ENCODE measurements at regions not wholly inside any gene's neighbourhood (a gene's known extent, or its start where the extent isn't known, plus 50 kb on each side); places are given as distances from the start of the nearest gene placed in this dataset.

GRCh38 chr4:97144199-97144598, 999.1 kb downstream of the STPG2 start:
- TF ChIP-seq CTCF (IDR thresholded peaks at IDR 0.05; ENCODE audit: low read depth, low read length, missing input control) (no peak), RXRA (IDR thresholded peaks at IDR 0.05) (no peak), GABPA (IDR thresholded peaks at IDR 0.05 in 1 of 2, conservative IDR thresholded peaks at IDR 0.05 in 1 of 2) (no peak), JUND (IDR thresholded peaks at IDR 0.05) (no peak), REST (IDR thresholded peaks at IDR 0.05) (no peak), TAF1 (conservative IDR thresholded peaks at IDR 0.05) (no peak), ZBTB33 (IDR thresholded peaks at IDR 0.05) (no peak), ATF3 (IDR thresholded peaks at IDR 0.05) (no peak), YY1 (IDR thresholded peaks at IDR 0.05) (no peak), RAD21 (IDR thresholded peaks at IDR 0.05) (no peak), NR2F2 (IDR thresholded peaks at IDR 0.05) (no peak), HNF4A (conservative IDR thresholded peaks at IDR 0.05) (no peak), SP1 (IDR thresholded peaks at IDR 0.05) (no peak), FOXA1 (IDR thresholded peaks at IDR 0.05) (no peak)

Data from liver (tissue), 3 donors.